ENCODE measurements at regions not wholly inside any gene's neighbourhood (a gene's known extent, or its start where the extent isn't known, plus 50 kb on each side); places are given as distances from the start of the nearest gene placed in this dataset.
A peak's percentile ranks its signal among the peaks of the same experiment; 100 is the strongest.

- CTCF ChIA-PET, result no interaction called here
- H3K9me2 ChIP-seq, result no peaks in the 10 kb centered on the region
Observed at GRCh38 chr15:94040541-94041248, 190.7 kb upstream of the MCTP2 start.

GRCh38 chr15:94036156-94036555, 195.2 kb upstream of the MCTP2 start:
- no peak overlapping the region for H2AFZ ChIP-seq (ENCODE audit: low read depth)
- CTCF ChIA-PET, result interaction anchor here (0.6 kb wide), 1 partner anchor 84 kb away, joined by 3 read pairs; no protein-coding TSS in a partner anchor
- POLR2A ChIA-PET, result no interaction called here

More at GRCh38 chr15:94040541-94041248, 190.7 kb upstream of the MCTP2 start:
- H3K4me2 ChIP-seq, result no peak overlapping the region
- POLR2A ChIA-PET, result no interaction called here
- no peak for DNase-seq
- no peak overlapping the region for H3K4me3 ChIP-seq (ENCODE audit: low read depth in 2 of 2, low read length in 1 of 2)
- no peak overlapping the region for H3K27ac ChIP-seq (ENCODE audit: low read depth in 2 of 2, low read length in 1 of 2)
- H3K9me3 ChIP-seq, result no peaks in the 10 kb centered on the region
- H3K9ac ChIP-seq, result no peak overlapping the region
- no peaks in the 10 kb centered on the region for H3K27me3 ChIP-seq (ENCODE audit: insufficient read depth)
- 75% methylated on average over 2 of the region's 2 CpGs for WGBS (ENCODE audit: low lambda C conversion rate)
- no peaks in the 10 kb centered on the region for H3K4me1 ChIP-seq (ENCODE audit: control insufficient read depth in 1 of 2, insufficient read depth in 2 of 2, low read depth in 1 of 2, low read length in 1 of 2)
- no peaks in the 10 kb centered on the region for H3K36me3 ChIP-seq (replicated peaks in 1 of 2; ENCODE audit: control insufficient read depth in 1 of 2, insufficient read depth in 2 of 2, low read length in 1 of 2)
- no peaks in the 10 kb centered on the region for H3K79me2 ChIP-seq (ENCODE audit: insufficient read depth)
- no peaks in the 10 kb centered on the region for H4K20me1 ChIP-seq (ENCODE audit: insufficient read depth)
- TF ChIP-seq, protein P1, sequence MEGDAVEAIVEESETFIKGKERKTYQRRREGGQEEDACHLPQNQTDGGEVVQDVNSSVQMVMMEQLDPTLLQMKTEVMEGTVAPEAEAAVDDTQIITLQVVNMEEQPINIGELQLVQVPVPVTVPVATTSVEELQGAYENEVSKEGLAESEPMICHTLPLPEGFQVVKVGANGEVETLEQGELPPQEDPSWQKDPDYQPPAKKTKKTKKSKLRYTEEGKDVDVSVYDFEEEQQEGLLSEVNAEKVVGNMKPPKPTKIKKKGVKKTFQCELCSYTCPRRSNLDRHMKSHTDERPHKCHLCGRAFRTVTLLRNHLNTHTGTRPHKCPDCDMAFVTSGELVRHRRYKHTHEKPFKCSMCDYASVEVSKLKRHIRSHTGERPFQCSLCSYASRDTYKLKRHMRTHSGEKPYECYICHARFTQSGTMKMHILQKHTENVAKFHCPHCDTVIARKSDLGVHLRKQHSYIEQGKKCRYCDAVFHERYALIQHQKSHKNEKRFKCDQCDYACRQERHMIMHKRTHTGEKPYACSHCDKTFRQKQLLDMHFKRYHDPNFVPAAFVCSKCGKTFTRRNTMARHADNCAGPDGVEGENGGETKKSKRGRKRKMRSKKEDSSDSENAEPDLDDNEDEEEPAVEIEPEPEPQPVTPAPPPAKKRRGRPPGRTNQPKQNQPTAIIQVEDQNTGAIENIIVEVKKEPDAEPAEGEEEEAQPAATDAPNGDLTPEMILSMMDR (IDR thresholded peaks at IDR 0.05), result 0 out of 2 replicates have a peak, but pooled peaks have one; percentile 19
- TF ChIP-seq EP300 (IDR thresholded peaks at IDR 0.05; ENCODE audit: borderline replicate concordance in 1 of 2, low read depth in 1 of 2, low read length in 1 of 2) (no peak), EZH2phosphoT487 (IDR thresholded peaks at IDR 0.05; ENCODE audit: borderline replicate concordance, low read depth) (no peak)
- H2AFZ ChIP-seq (ENCODE audit: low read depth), result no peak overlapping the region
- H3F3A ChIP-seq (replicated peaks; ENCODE audit: insufficient read depth), result peaks cover 4% of the 10 kb centered on the region

GRCh38 chr15:94033683-94034020, 197.7 kb upstream of the MCTP2 start:
- Histone ChIP-seq H3K79me2 (ENCODE audit: insufficient read depth) (no peaks in the 10 kb centered on the region), H3F3A (replicated peaks; ENCODE audit: insufficient read depth) (peaks cover 9% of the 10 kb centered on the region), H3K4me1 (ENCODE audit: control insufficient read depth in 1 of 2, insufficient read depth in 2 of 2, low read depth in 1 of 2, low read length in 1 of 2) (peaks cover 0 to 10% of the 10 kb centered on the region in 2 experiments; a peak in 2 of 4 replicates), H2AFZ (ENCODE audit: low read depth) (no peak overlapping the region), H3K27ac (ENCODE audit: low read depth in 2 of 2, low read length in 1 of 2) (no peak overlapping the region), H3K4me3 (ENCODE audit: low read depth in 2 of 2, low read length in 1 of 2) (no peak overlapping the region), H4K20me1 (ENCODE audit: insufficient read depth) (no peaks in the 10 kb centered on the region), H3K9me3 (no peaks in the 10 kb centered on the region), H3K9ac (no peak overlapping the region), H3K4me2 (no peak overlapping the region), H3K36me3 (replicated peaks in 1 of 2; ENCODE audit: control insufficient read depth in 1 of 2, insufficient read depth in 2 of 2, low read length in 1 of 2) (no peaks in the 10 kb centered on the region), H3K27me3 (ENCODE audit: insufficient read depth) (no peaks in the 10 kb centered on the region), H3K9me2 (no peaks in the 10 kb centered on the region)
- 84% methylated on average over 13 of the region's 17 CpGs for WGBS (ENCODE audit: low lambda C conversion rate)
- POLR2A ChIA-PET, result no interaction called here
- DNase-seq, result no peak
- CTCF ChIA-PET, result interaction anchor here (0.8 kb wide), 1 partner anchor 87 kb away, joined by 3 read pairs; no protein-coding TSS in a partner anchor
- no peak for TF ChIP-seq RFX5 (IDR thresholded peaks at IDR 0.05; ENCODE audit: low read length)
- no peak for TF ChIP-seq RXRA (IDR thresholded peaks at IDR 0.05; ENCODE audit: borderline replicate concordance, low read depth)
- no peak for TF ChIP-seq FOXM1 (IDR thresholded peaks at IDR 0.05; ENCODE audit: low read depth)
- TF ChIP-seq, protein P2, sequence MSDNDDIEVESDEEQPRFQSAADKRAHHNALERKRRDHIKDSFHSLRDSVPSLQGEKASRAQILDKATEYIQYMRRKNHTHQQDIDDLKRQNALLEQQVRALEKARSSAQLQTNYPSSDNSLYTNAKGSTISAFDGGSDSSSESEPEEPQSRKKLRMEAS (IDR thresholded peaks at IDR 0.05; ENCODE audit: low read depth), result no peak
- no peak for TF ChIP-seq MXI1 (IDR thresholded peaks at IDR 0.05; ENCODE audit: low read depth, low read length)
- no peak for TF ChIP-seq POLR2AphosphoS5 (IDR thresholded peaks at IDR 0.05; ENCODE audit: low read depth, low read length)
- TF ChIP-seq RAD21 (IDR thresholded peaks at IDR 0.05; ENCODE audit: low read length), result no peak
- no peak for TF ChIP-seq USF2 (IDR thresholded peaks at IDR 0.05; ENCODE audit: borderline replicate concordance, low read depth, low read length)
- TF ChIP-seq RCOR1 (IDR thresholded peaks at IDR 0.05; ENCODE audit: low read length), result no peak
- TF ChIP-seq EZH2phosphoT487 (IDR thresholded peaks at IDR 0.05; ENCODE audit: borderline replicate concordance, low read depth), result no peak

More at GRCh38 chr15:94036156-94036555, 195.2 kb upstream of the MCTP2 start:
- Histone ChIP-seq H3K36me3 (replicated peaks in 1 of 2; ENCODE audit: control insufficient read depth in 1 of 2, insufficient read depth in 2 of 2, low read length in 1 of 2) (no peaks in the 10 kb centered on the region), H4K20me1 (ENCODE audit: insufficient read depth) (no peaks in the 10 kb centered on the region), H3F3A (replicated peaks; ENCODE audit: insufficient read depth) (no peaks in the 10 kb centered on the region), H3K9me3 (no peaks in the 10 kb centered on the region), H3K4me1 (ENCODE audit: control insufficient read depth in 1 of 2, insufficient read depth in 2 of 2, low read depth in 1 of 2, low read length in 1 of 2) (no peaks in the 10 kb centered on the region), H3K4me3 (ENCODE audit: low read depth in 2 of 2, low read length in 1 of 2) (no peak overlapping the region), H3K9me2 (no peaks in the 10 kb centered on the region), H3K27ac (ENCODE audit: low read depth in 2 of 2, low read length in 1 of 2) (no peak overlapping the region), H3K79me2 (ENCODE audit: insufficient read depth) (no peaks in the 10 kb centered on the region), H3K27me3 (ENCODE audit: insufficient read depth) (no peaks in the 10 kb centered on the region), H3K9ac (no peak overlapping the region), H3K4me2 (no peak overlapping the region)
- TF ChIP-seq ELF1 (IDR thresholded peaks at IDR 0.05), result no peak
- TF ChIP-seq TAF1 (IDR thresholded peaks at IDR 0.05; ENCODE audit: borderline replicate concordance, low read depth, low read length), result no peak
- TF ChIP-seq SIN3A (IDR thresholded peaks at IDR 0.05; ENCODE audit: borderline replicate concordance, low read depth, low read length), result no peak
- TF ChIP-seq FOXM1 (IDR thresholded peaks at IDR 0.05; ENCODE audit: low read depth), result no peak
- no peak for TF ChIP-seq NFIC (IDR thresholded peaks at IDR 0.05; ENCODE audit: borderline replicate concordance)
- WGBS (ENCODE audit: low lambda C conversion rate), result 33% methylated on average over 2 of the region's 2 CpGs
- DNase-seq, result no peak

Data from SK-N-SH (cell line).